LNCAP (cell line): ENCODE measurements at regions not wholly inside any gene's neighbourhood (a gene's known extent, or its start where the extent isn't known, plus 50 kb on each side); places are given as distances from the start of the nearest gene placed in this dataset.

Source experiments
- TF ChIP-seq, protein P1 (sequence below): fragments of 450-650 bp; IDR thresholded peaks from 2 replicates; pipeline ENCODE4 v1.5.1; 2017; ENCODE audit warnings: mild to moderate bottlenecking

DNA sequence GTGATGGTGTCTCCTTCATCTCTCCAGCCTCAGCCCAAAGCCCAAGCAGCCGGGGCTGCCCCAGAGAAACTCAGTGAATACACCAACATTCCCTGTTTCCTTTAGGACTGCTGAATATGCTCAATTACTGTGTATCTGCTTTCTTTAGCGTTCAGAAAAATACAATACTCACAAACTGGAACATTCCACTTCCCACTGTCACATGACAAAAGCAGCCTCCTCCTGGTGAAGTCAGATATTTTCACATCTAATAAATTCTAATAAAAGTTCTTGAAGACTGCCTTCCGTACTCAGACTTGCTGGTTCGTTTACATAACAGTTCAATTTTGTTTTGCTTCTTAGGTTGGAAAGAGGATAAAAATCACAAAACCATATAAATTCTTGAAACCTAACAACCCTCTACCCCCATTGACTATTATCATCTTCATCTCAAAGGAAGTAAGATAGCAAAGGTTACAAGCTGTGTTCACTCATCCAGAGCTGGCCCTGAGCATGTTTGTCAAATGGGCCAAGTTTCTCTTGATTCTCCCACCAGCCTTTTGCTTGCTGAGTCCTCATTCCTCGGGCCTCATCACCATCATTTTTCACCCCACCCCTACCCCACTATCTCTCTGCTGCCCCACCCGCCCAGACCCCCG is 190.8 kb upstream of the HNRNPA3 start:
- TF ChIP-seq, protein P1, sequence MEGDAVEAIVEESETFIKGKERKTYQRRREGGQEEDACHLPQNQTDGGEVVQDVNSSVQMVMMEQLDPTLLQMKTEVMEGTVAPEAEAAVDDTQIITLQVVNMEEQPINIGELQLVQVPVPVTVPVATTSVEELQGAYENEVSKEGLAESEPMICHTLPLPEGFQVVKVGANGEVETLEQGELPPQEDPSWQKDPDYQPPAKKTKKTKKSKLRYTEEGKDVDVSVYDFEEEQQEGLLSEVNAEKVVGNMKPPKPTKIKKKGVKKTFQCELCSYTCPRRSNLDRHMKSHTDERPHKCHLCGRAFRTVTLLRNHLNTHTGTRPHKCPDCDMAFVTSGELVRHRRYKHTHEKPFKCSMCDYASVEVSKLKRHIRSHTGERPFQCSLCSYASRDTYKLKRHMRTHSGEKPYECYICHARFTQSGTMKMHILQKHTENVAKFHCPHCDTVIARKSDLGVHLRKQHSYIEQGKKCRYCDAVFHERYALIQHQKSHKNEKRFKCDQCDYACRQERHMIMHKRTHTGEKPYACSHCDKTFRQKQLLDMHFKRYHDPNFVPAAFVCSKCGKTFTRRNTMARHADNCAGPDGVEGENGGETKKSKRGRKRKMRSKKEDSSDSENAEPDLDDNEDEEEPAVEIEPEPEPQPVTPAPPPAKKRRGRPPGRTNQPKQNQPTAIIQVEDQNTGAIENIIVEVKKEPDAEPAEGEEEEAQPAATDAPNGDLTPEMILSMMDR: no peak

DNA sequence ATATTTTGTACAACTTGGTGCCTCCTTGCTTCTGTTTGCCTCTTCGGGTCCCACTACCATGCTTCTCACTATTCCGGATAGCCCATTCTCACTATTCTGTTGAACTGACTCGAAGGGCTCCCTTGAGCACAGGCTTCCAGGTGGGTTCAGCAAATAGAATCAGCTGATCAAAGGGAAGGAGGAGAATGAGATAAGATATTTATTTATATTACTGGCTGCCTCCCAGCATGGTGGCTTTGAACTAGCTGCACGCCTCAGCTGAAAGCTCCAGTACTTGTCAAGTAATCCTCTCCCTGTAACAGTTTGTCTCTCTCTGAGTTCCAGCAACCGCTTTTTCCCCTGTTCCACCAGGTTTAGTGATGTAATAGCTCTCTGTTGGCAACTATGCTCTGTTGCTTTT is 187.8 kb upstream of the HNRNPA3 start:
- TF ChIP-seq, protein P1: no peak

DNA sequence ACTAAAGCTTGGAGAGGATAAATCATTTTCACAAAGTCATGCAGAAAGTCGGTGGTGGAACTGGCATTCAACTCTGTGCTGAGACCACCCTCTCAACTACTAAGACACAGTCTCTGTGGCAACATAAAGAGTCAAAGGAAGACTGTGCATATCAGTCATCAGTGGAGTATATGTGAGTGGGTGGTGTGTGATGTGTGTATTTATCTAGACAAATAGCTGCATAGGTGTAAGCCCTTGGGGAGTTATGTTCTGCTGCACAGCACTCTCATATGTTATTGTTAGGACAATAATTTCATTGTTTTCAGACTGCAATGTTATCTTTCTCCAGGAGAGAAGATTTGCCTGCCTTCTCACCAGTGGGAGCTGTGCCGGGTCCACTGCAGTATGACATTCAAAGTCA is 186.3 kb upstream of the HNRNPA3 start:
- TF ChIP-seq, protein P1: no peak

DNA sequence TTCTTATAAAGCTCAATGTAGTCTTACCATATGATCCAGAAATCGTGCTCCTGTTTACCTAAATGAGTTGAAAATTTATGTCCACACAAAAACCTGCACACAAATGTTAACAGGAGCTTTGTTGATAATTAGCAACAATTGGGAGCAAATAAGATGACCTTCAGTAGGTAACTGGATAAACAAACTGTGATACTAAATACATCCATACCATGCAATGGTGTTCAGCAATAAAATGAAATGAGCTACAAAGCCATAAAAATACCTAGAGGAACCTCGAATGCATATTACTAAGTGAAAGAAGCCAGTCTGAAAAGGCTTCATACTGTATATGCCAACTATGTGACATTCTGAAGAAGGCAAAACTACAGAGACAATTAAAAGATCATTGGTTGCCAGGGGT is 185.6 kb upstream of the HNRNPA3 start:
- TF ChIP-seq, protein P1: no peak

DNA sequence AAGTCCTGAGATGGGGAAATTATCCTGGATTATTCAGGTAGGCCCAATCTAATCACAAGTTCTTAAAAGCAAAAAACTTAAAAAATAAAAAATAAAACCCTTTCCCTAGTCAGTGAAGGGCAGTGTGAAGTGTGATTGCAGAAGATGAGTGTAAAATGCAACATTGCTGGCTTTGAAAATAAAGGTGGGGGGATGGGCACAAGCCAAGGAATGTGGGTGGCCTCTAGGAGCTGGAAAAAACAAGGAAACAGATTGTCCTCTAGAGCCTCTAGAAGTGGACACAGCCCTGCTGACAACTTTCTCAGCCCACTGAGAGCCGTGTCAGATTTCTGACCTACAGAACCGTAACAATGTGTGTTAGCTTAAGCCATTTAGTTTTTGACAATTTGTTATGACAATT is 184.3 kb upstream of the HNRNPA3 start:
- TF ChIP-seq, protein P1: no peak

DNA sequence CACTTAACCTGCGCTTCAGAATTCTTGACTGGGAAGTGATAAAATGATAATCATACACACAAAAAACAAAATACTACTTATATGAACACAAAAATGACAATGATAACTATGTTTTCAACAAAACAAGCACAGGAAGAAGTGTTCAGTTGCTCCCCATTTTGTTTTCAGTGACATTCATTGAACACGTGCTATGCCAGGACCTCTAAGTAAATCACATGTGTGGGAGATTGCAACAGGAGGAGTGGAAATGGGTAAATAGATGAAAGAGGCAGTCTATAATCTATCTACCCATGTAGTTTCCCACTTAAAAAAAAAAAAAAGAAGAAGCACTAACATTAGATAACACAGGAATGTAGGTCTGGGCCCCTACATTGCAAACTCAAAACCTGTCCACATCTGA is 183.5 kb upstream of the HNRNPA3 start:
- TF ChIP-seq, protein P1: no peak

DNA sequence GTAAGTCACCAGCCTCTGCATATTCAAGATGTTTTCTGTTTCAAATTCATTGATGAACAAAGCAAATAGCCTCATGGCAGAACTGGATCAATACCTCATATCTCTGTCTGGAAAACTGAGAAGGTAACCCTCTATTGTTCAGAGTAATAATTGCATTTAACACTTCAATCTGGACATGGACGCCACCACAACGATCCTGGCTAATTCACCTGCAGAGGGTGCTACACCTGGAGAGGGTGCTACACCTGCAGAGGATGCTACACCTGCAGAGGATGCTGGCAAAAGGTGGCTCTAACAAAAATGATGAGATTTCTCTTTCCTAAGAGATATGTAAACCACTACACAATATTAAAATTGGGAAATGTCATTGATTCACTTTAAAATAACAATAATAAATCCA is 183.1 kb upstream of the HNRNPA3 start:
- TF ChIP-seq, protein P1: peak; percentile 44; the same call in 1 of the 2 replicates

DNA sequence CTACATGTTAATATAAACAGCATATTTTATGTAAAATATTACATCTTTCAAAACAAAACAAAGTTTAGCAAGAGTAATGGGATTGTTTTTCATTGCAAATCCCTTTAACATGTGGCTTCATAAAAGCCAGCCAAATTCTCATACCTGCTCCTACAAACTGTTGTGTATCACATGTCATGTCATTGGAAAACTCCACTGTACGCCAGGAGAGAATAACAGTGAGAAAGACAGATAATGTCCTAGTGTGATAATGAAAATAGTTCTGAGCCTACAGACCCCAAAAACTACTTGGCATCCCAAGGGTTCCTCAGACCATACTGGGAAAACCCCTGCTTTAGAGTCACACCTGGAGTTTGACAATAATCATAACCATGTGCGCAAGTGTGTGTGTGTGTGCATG is 182.7 kb upstream of the HNRNPA3 start:
- TF ChIP-seq, protein P1: no peak
